Osteocyte (in vitro differentiated cells): ENCODE measurements at regions not wholly inside any gene's neighbourhood (a gene's known extent, or its start where the extent isn't known, plus 50 kb on each side); places are given as distances from the start of the nearest gene placed in this dataset.

Experiments
- DNase-seq: peaks from one replicate; pipeline ENCODE4 v3.0.0; 2021; ENCODE audit warnings: mixed read lengths; ENCODE audit not compliant: unreplicated experiment; ENCODE audit errors: extremely low spot score
- H3K27ac Mint-ChIP-seq: one replicate; pipeline ENCODE4 v1.8.0; 2021; ENCODE audit warnings: mild to moderate bottlenecking, mixed read lengths; ENCODE audit not compliant: unreplicated experiment
- H3K27me3 Mint-ChIP-seq: one replicate; pipeline ENCODE4 v1.8.0; 2021; ENCODE audit warnings: mixed read lengths; ENCODE audit not compliant: unreplicated experiment
- H3K36me3 Mint-ChIP-seq: one replicate; pipeline ENCODE4 v1.8.0; 2021; ENCODE audit warnings: mixed read lengths; ENCODE audit not compliant: unreplicated experiment
- H3K4me1 Mint-ChIP-seq: one replicate; pipeline ENCODE4 v1.8.0; 2021; ENCODE audit warnings: mixed read lengths; ENCODE audit not compliant: unreplicated experiment
- H3K4me3 Mint-ChIP-seq: one replicate; pipeline ENCODE4 v1.8.0; 2021; ENCODE audit warnings: mild to moderate bottlenecking, moderate library complexity, mixed read lengths; ENCODE audit not compliant: unreplicated experiment
- H3K9me3 Mint-ChIP-seq: one replicate; pipeline ENCODE4 v1.8.0; 2021; ENCODE audit warnings: mixed read lengths; ENCODE audit not compliant: unreplicated experiment
- CTCF ChIP-seq: fragments of 200-600 bp; sonication (generic); IDR thresholded peaks from 2 replicates; pipeline ENCODE4 v1.5.0; 2021; ENCODE audit warnings: antibody characterized with exemption, mild to moderate bottlenecking, moderate library complexity

- Mint-ChIP-seq H3K36me3 (no peaks in the 10 kb centered on the region), H3K27ac (no peak overlapping the region), H3K4me1 (peaks cover 31% of the 10 kb centered on the region), H3K9me3 (no peaks in the 10 kb centered on the region), H3K27me3 (no peaks in the 10 kb centered on the region), H3K4me3 (no peak overlapping the region)
- DNase-seq = no peak
- no peak for TF ChIP-seq CTCF
Observed at GRCh38 chr16:85307552-85308364, 195.5 kb upstream of the CIBAR2 start.

- H3K4me1 Mint-ChIP-seq = peaks cover 36% of the 10 kb centered on the region
- no peak overlapping the region for H3K4me3 Mint-ChIP-seq
- H3K9me3 Mint-ChIP-seq = no peaks in the 10 kb centered on the region
- H3K27ac Mint-ChIP-seq = no peak overlapping the region
- DNase-seq = no peak
- TF ChIP-seq CTCF = no peak
- no peaks in the 10 kb centered on the region for H3K27me3 Mint-ChIP-seq
- no peaks in the 10 kb centered on the region for H3K36me3 Mint-ChIP-seq
Observed at GRCh38 chr16:85308611-85309540, 196.6 kb upstream of the CIBAR2 start.

- peaks cover 43% of the 10 kb centered on the region for H3K4me1 Mint-ChIP-seq
- H3K27ac Mint-ChIP-seq = no peak overlapping the region
- DNase-seq = no peak
- no peaks in the 10 kb centered on the region for H3K9me3 Mint-ChIP-seq
- no peaks in the 10 kb centered on the region for H3K27me3 Mint-ChIP-seq
- TF ChIP-seq CTCF = no peak
- H3K36me3 Mint-ChIP-seq = no peaks in the 10 kb centered on the region
- H3K4me3 Mint-ChIP-seq = no peak overlapping the region
Observed at GRCh38 chr16:85309656-85310587, 197.7 kb upstream of the CIBAR2 start.

- TF ChIP-seq CTCF = no peak
- H3K4me1 Mint-ChIP-seq = peaks cover 41% of the 10 kb centered on the region
- DNase-seq = no peak
- H3K27ac Mint-ChIP-seq = no peak overlapping the region
- no peaks in the 10 kb centered on the region for H3K9me3 Mint-ChIP-seq
- no peaks in the 10 kb centered on the region for H3K27me3 Mint-ChIP-seq
- H3K36me3 Mint-ChIP-seq = no peaks in the 10 kb centered on the region
- H3K4me3 Mint-ChIP-seq = no peak overlapping the region
Observed at GRCh38 chr16:85310868-85311585, 198.8 kb upstream of the CIBAR2 start.
